ENCODE measurements at regions not wholly inside any gene's neighbourhood (a gene's known extent, or its start where the extent isn't known, plus 50 kb on each side); places are given as distances from the start of the nearest gene placed in this dataset.

DNA sequence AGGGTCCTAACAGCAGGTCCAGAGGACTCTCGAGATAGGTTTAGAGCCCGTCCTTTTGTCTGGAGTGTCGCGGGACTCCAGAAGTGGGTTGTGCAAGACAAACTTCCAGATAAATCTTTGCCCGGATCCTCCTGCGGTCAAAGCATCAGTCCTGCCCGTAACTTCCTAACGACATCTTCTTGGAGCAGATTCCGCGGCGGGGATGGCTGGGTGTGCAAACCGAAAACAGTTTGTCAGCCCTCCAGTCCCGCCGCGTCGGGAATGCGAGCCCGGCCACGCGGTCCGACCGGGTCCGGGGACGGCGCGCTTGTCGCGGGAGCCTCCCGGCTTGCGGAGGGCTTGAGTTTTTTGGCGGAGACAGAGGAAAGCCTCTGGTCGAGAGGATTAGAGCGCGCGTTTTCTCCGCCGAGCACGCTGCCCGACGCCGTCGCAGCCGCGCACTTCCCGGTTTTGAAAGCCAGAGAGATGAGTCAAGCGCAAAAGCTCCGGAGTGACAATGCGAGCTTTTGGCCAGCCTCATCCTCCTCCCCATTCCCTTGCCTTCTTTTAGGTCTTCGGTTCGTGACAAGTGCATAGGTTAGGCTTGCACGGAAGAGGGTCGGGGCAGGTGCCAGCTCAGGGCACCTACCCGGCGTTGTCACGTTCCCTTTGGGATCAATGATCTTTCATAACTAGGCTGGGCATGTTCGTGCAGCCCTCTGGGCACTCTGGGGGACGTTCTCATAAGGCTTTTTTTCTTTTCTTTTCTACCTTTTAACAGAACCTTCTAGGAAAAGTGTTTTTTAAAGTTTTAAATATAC is 91.3 kb upstream of the PRDM1 start:
- Histone ChIP-seq H3K4me1 (ENCODE audit: control insufficient read depth in 1 of 2, insufficient read depth in 1 of 2, low read depth in 1 of 2, low read length in 1 of 2) (peaks cover 29 to 30% of the 10 kb centered on the region in 2 experiments), H3K9me3 (no peaks in the 10 kb centered on the region), H3K4me3 (ENCODE audit: low read depth in 1 of 2, low read length in 1 of 2) (peak overlapping the region; percentile 77 to 87), H3K27ac (peak overlapping the region; percentile 55), H3K27me3 (peaks cover 82% of the 10 kb centered on the region), H3K36me3 (no peaks in the 10 kb centered on the region)
- no peak for TF ChIP-seq CTCF (IDR thresholded peaks at IDR 0.05)

GRCh38 chr6:105994118-105994590 is 92.0 kb upstream of the PRDM1 start:
- H3K4me3 ChIP-seq (ENCODE audit: low read depth in 1 of 2, low read length in 1 of 2) = peak overlapping the region; percentile 77 to 87
- no peaks in the 10 kb centered on the region for H3K36me3 ChIP-seq
- H3K9me3 ChIP-seq = no peaks in the 10 kb centered on the region
- peaks cover 29 to 30% of the 10 kb centered on the region in 2 experiments for H3K4me1 ChIP-seq (ENCODE audit: control insufficient read depth in 1 of 2, insufficient read depth in 1 of 2, low read depth in 1 of 2, low read length in 1 of 2)
- TF ChIP-seq CTCF (IDR thresholded peaks at IDR 0.05) = no peak
- H3K27me3 ChIP-seq = peaks cover 82% of the 10 kb centered on the region
- peak overlapping the region; percentile 55 for H3K27ac ChIP-seq

DNA sequence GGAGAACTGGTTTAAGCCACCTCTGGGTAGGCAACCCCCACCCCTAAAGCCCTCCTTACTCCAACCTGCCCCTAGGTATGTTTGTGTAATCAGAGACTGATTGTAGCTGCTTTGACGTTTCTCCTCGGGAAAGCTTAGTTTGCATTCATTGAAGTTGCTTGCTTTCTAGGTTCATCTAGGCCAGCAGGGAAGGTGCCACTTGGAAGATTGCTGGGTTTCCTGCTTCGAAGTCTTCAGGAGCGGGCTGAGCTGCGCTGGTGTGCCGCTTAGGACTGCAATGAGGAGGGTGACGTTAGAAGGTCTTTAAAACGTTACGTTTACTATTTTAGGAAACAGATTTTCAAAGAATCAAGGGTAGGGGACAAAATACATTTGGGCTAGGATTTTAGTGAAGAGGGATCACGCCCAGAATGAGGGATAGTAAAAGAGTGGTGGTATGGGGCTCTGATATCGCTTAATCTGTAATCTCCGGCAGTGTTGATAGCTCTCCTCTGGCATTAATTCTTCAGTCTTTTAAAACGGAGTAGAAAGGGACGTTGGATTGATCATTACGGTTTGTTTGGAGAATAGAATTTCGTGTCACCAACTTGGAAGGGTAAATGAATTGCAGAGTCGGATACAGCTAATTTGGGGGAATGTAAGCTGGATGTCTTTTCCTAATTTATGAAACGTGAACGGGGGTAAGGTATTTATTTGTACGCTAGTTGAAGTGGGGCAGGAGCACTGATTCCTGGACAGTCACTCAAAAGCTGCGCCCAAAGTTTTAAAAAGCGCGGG is 92.6 kb upstream of the PRDM1 start:
- Histone ChIP-seq H3K4me3 (ENCODE audit: low read depth in 1 of 2, low read length in 1 of 2) (peak overlapping the region; percentile 77 to 87), H3K4me1 (ENCODE audit: control insufficient read depth in 1 of 2, insufficient read depth in 1 of 2, low read depth in 1 of 2, low read length in 1 of 2) (peaks cover 29 to 30% of the 10 kb centered on the region in 2 experiments), H3K36me3 (no peaks in the 10 kb centered on the region), H3K27ac (peak overlapping the region; percentile 55), H3K9me3 (no peaks in the 10 kb centered on the region), H3K27me3 (peaks cover 82% of the 10 kb centered on the region)
- TF ChIP-seq CTCF (IDR thresholded peaks at IDR 0.05) = no peak

GRCh38 chr6:105992315-105992961 is 93.7 kb upstream of the PRDM1 start:
- H3K27me3 ChIP-seq = peaks cover 79% of the 10 kb centered on the region
- TF ChIP-seq CTCF (IDR thresholded peaks at IDR 0.05) = peak; percentile 89
- peak overlapping the region; percentile 77 to 87 for H3K4me3 ChIP-seq (ENCODE audit: low read depth in 1 of 2, low read length in 1 of 2)
- H3K4me1 ChIP-seq (ENCODE audit: control insufficient read depth in 1 of 2, insufficient read depth in 1 of 2, low read depth in 1 of 2, low read length in 1 of 2) = peaks cover 30% of the 10 kb centered on the region in 2 experiments
- no peaks in the 10 kb centered on the region for H3K36me3 ChIP-seq
- peak overlapping the region; percentile 64 for H3K27ac ChIP-seq
- no peaks in the 10 kb centered on the region for H3K9me3 ChIP-seq

GRCh38 chr6:105991561-105992314 is 94.4 kb upstream of the PRDM1 start:
- no peak for TF ChIP-seq CTCF (IDR thresholded peaks at IDR 0.05)
- no peaks in the 10 kb centered on the region for H3K36me3 ChIP-seq
- peak overlapping the region; percentile 64 for H3K27ac ChIP-seq
- peak overlapping the region; percentile 77 to 87 for H3K4me3 ChIP-seq (ENCODE audit: low read depth in 1 of 2, low read length in 1 of 2)
- no peaks in the 10 kb centered on the region for H3K9me3 ChIP-seq
- H3K4me1 ChIP-seq (ENCODE audit: control insufficient read depth in 1 of 2, insufficient read depth in 1 of 2, low read depth in 1 of 2, low read length in 1 of 2) = peaks cover 31 to 37% of the 10 kb centered on the region in 2 experiments
- H3K27me3 ChIP-seq = peaks cover 79% of the 10 kb centered on the region
